Peyer's patch (tissue), 4 donors: ENCODE measurements at regions not wholly inside any gene's neighbourhood (a gene's known extent, or its start where the extent isn't known, plus 50 kb on each side); places are given as distances from the start of the nearest gene placed in this dataset.

Source experiments
- POLR2A ChIP-seq, 2 donors: fragments of 450-650 bp; IDR thresholded peaks; one replicate each; pipeline ENCODE4 v1.5.1; 2017; ENCODE audit warnings: antibody characterized with exemption in 2 of 2, mild to moderate bottlenecking in 2 of 2, moderate library complexity in 2 of 2
- TF ChIP-seq, protein P1 (sequence below), 6 experiments: fragments of 450-650 bp in 4 of 6; fragments of 200-600 bp in 2 of 6; sonication (generic) in 1 of 6; IDR thresholded peaks; one replicate each; pipeline ENCODE4 v1.5.1; 2017 to 2019; ENCODE audit warnings: antibody characterized with exemption in 6 of 6, mild to moderate bottlenecking in 3 of 6, moderate library complexity in 1 of 6

DNA sequence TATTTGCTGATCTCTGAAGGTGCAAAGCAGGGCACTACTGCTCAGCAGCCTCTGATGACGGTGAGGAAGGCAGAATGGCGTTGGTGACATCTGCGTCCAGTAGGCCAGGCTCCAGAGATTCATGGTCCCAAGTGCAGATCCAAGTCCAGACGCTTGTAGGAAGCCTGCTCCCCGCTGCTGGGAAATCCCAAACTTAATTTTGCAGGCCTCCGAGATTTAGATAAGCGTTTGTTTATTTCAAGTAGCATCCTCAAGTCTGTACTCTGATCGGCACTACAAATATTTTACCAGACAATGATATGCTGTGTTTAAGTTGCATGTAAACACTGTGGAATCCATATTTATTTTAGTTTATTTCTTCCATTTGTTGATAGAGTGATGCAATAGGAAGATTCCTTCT lies 244.9 kb upstream of the KLF6 start:
- TF ChIP-seq, protein P1, sequence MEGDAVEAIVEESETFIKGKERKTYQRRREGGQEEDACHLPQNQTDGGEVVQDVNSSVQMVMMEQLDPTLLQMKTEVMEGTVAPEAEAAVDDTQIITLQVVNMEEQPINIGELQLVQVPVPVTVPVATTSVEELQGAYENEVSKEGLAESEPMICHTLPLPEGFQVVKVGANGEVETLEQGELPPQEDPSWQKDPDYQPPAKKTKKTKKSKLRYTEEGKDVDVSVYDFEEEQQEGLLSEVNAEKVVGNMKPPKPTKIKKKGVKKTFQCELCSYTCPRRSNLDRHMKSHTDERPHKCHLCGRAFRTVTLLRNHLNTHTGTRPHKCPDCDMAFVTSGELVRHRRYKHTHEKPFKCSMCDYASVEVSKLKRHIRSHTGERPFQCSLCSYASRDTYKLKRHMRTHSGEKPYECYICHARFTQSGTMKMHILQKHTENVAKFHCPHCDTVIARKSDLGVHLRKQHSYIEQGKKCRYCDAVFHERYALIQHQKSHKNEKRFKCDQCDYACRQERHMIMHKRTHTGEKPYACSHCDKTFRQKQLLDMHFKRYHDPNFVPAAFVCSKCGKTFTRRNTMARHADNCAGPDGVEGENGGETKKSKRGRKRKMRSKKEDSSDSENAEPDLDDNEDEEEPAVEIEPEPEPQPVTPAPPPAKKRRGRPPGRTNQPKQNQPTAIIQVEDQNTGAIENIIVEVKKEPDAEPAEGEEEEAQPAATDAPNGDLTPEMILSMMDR (IDR thresholded peaks at IDR 0.05): no peak
- no peak for TF ChIP-seq POLR2A (IDR thresholded peaks at IDR 0.05)
